ENCODE measurements at regions not wholly inside any gene's neighbourhood (a gene's known extent, or its start where the extent isn't known, plus 50 kb on each side); places are given as distances from the start of the nearest gene placed in this dataset.

DNA sequence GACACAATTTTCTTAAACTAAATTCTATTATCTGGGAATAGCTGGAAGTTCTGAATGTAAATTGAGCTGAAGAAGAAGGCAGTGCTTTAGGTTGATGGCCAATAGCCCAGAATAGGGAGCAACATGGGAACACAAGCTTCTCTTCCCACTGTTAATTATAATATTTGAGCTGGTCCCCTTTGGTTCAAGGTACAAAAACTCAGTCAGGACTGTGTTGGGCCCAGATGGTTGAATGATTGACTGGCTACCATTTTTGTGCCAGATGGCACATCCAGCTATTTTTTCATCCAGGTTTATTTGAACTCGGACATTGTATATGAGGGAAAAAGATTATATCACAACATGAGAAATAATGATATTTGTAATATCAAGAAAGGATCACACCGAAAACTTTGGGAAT, 458.9 kb downstream of the SLITRK1 start:
- TF ChIP-seq, protein P1, sequence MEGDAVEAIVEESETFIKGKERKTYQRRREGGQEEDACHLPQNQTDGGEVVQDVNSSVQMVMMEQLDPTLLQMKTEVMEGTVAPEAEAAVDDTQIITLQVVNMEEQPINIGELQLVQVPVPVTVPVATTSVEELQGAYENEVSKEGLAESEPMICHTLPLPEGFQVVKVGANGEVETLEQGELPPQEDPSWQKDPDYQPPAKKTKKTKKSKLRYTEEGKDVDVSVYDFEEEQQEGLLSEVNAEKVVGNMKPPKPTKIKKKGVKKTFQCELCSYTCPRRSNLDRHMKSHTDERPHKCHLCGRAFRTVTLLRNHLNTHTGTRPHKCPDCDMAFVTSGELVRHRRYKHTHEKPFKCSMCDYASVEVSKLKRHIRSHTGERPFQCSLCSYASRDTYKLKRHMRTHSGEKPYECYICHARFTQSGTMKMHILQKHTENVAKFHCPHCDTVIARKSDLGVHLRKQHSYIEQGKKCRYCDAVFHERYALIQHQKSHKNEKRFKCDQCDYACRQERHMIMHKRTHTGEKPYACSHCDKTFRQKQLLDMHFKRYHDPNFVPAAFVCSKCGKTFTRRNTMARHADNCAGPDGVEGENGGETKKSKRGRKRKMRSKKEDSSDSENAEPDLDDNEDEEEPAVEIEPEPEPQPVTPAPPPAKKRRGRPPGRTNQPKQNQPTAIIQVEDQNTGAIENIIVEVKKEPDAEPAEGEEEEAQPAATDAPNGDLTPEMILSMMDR (conservative IDR thresholded peaks at IDR 0.05; ENCODE audit: low read depth, low read length), result no peak
- TF ChIP-seq BHLHE40 (IDR thresholded peaks at IDR 0.05; ENCODE audit: low read depth, low read length) (no peak), RAD21 (IDR thresholded peaks at IDR 0.05; ENCODE audit: low read length) (no peak), MAZ (IDR thresholded peaks at IDR 0.05; ENCODE audit: borderline replicate concordance, low read depth, low read length) (no peak), POLR2A (IDR thresholded peaks at IDR 0.05; ENCODE audit: low read depth, low read length) (no peak), FOS (IDR thresholded peaks at IDR 0.05; ENCODE audit: low read depth, low read length) (no peak), CHD1 (IDR thresholded peaks at IDR 0.05; ENCODE audit: low read depth, low read length) (no peak), SMC3 (IDR thresholded peaks at IDR 0.05; ENCODE audit: low read depth, low read length) (no peak)
- TF ChIP-seq, protein P2, sequence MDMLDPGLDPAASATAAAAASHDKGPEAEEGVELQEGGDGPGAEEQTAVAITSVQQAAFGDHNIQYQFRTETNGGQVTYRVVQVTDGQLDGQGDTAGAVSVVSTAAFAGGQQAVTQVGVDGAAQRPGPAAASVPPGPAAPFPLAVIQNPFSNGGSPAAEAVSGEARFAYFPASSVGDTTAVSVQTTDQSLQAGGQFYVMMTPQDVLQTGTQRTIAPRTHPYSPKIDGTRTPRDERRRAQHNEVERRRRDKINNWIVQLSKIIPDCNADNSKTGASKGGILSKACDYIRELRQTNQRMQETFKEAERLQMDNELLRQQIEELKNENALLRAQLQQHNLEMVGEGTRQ (IDR thresholded peaks at IDR 0.05; ENCODE audit: low read depth, low read length), result no peak

Measured in IMR-90 (cell line).